GM12878 (cell line): ENCODE measurements at regions not wholly inside any gene's neighbourhood (a gene's known extent, or its start where the extent isn't known, plus 50 kb on each side); places are given as distances from the start of the nearest gene placed in this dataset.

Experiments
- CEBPB ChIP-seq, 2 experiments: fragments of 150-350 bp in 1 of 2; IDR thresholded peaks; 2 replicates each; pipeline ENCODE4 v1.6.1; 2012 to 2014; ENCODE audit warnings: low read depth in 2 of 2, low read length in 2 of 2, borderline replicate concordance in 1 of 2, inconsistent platforms in 1 of 2
- CTCF ChIP-seq, 3 experiments: IDR thresholded peaks in 2 of 3; conservative IDR thresholded peaks in 1 of 3; 2 replicates each; pipeline ENCODE4 v1.5.1; 2011; ENCODE audit warnings: low read depth in 3 of 3, low read length in 3 of 3, mild to moderate bottlenecking in 3 of 3, control low read depth in 2 of 3, moderate library complexity in 2 of 3, inconsistent platforms in 1 of 3, mixed read lengths in 1 of 3; ENCODE audit not compliant: control insufficient read depth in 2 of 3, insufficient read depth in 1 of 3; ENCODE audit errors: extremely low read depth in 1 of 3
- HDAC6 ChIP-seq: fragments of 200-600 bp; sonication (generic); IDR thresholded peaks from one replicate; pipeline ENCODE4 v1.8.0; 2017; ENCODE audit warnings: antibody characterized with exemption; ENCODE audit not compliant: unreplicated experiment
- JUND ChIP-seq: IDR thresholded peaks from 2 replicates; pipeline ENCODE4 v1.6.1; 2012; ENCODE audit warnings: low read depth, mild to moderate bottlenecking, low read length, improper control_type of control experiment, moderate library complexity
- KDM1A ChIP-seq: fragments of 200-600 bp; sonication (generic); IDR thresholded peaks from 2 replicates; pipeline ENCODE4 v1.6.1; 2016; ENCODE audit warnings: borderline replicate concordance
- MXI1 ChIP-seq: fragments of 150-350 bp; IDR thresholded peaks from 2 replicates; pipeline ENCODE4 v1.6.1; 2011; ENCODE audit warnings: low read depth, mild to moderate bottlenecking, inconsistent platforms, low read length, improper control_type of control experiment
- MYC ChIP-seq: IDR thresholded peaks from 2 replicates; pipeline ENCODE4 v1.6.1; 2011; ENCODE audit warnings: mild to moderate bottlenecking, low read length, moderate library complexity, inconsistent platforms; ENCODE audit not compliant: insufficient read depth, insufficient replicate concordance, insufficient read length, severe bottlenecking
- PAX8 ChIP-seq: fragments of 450-650 bp; IDR thresholded peaks from 2 replicates; pipeline ENCODE4 v1.6.1; 2017; ENCODE audit warnings: mild to moderate bottlenecking, moderate library complexity
- POLR2AphosphoS5 ChIP-seq: IDR thresholded peaks from 2 replicates; pipeline ENCODE4 v1.6.1; 2011; ENCODE audit warnings: mild to moderate bottlenecking, low read length, inconsistent platforms
- SREBF1 ChIP-seq: IDR thresholded peaks from 2 replicates; pipeline ENCODE4 v1.6.1; 2012; ENCODE audit warnings: mild to moderate bottlenecking, low read length
- TCF7 ChIP-seq: IDR thresholded peaks from 2 replicates; pipeline ENCODE4 v1.6.1; 2014; ENCODE audit warnings: antibody characterized with exemption, borderline replicate concordance
- TF ChIP-seq, protein P1 (sequence below): IDR thresholded peaks from 2 replicates; pipeline ENCODE4 v1.6.1; 2011; ENCODE audit warnings: borderline replicate concordance, low read depth, mild to moderate bottlenecking, moderate library complexity, low read length; ENCODE audit not compliant: insufficient read depth, poor library complexity, severe bottlenecking

- TF ChIP-seq MYC, result no peak
- no peak for TF ChIP-seq JUND
- no peak for TF ChIP-seq TCF7
- no peak for TF ChIP-seq CEBPB (IDR thresholded peaks at IDR 0.05; ENCODE audit: borderline replicate concordance in 1 of 2, low read depth in 2 of 2, low read length in 2 of 2)
- TF ChIP-seq POLR2AphosphoS5, result no peak
- TF ChIP-seq, protein P1, sequence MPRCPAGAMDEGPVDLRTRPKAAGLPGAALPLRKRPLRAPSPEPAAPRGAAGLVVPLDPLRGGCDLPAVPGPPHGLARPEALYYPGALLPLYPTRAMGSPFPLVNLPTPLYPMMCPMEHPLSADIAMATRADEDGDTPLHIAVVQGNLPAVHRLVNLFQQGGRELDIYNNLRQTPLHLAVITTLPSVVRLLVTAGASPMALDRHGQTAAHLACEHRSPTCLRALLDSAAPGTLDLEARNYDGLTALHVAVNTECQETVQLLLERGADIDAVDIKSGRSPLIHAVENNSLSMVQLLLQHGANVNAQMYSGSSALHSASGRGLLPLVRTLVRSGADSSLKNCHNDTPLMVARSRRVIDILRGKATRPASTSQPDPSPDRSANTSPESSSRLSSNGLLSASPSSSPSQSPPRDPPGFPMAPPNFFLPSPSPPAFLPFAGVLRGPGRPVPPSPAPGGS, result no peak
- no peak for TF ChIP-seq MXI1
- no peak for TF ChIP-seq HDAC6
- TF ChIP-seq PAX8, result no peak
- no peak for TF ChIP-seq SREBF1
- TF ChIP-seq KDM1A, result no peak
- TF ChIP-seq CTCF (IDR thresholded peaks at IDR 0.05 in 2 of 3, conservative IDR thresholded peaks at IDR 0.05 in 1 of 3; ENCODE audit: control insufficient read depth in 2 of 3, extremely low read depth in 1 of 3, insufficient read depth in 1 of 3, low read depth in 3 of 3, low read length in 3 of 3), result no peak
These were observed 113.3 kb upstream of the ADAMTS18 start for GRCh38 chr16:77548151-77548550.
